AG04450 (cell line): ENCODE measurements at regions not wholly inside any gene's neighbourhood (a gene's known extent, or its start where the extent isn't known, plus 50 kb on each side); places are given as distances from the start of the nearest gene placed in this dataset.
"Not testable (repeated sequence)": the region's sequence is repeated elsewhere in the genome, so short reads cannot be mapped to it uniquely, and the experiment has no call there.

ENCODE experiments used
- CTCF ChIA-PET: fragments of 300-600, 350-600 bp; formaldehyde crosslinking; extraction: SDS; loops from one replicate; lab custom pipeline; 2022; ENCODE audit warnings: antibody characterized with exemption, inconsistent platforms; lab: Charles Lee
- POLR2A ChIA-PET: fragments of 350-600 bp; formaldehyde crosslinking; extraction: SDS; loops from one replicate; lab custom pipeline; 2021; ENCODE audit warnings: antibody characterized with exemption, inconsistent platforms; lab: Yijun Ruan, JAX
- DNase-seq: peaks from one replicate; pipeline ENCODE4 v3.0.0-alpha.2; 2011; ENCODE audit warnings: low read depth, low spot score
- H3K27ac ChIP-seq: one replicate; pipeline ENCODE4 v1.5.1; 2012; ENCODE audit warnings: low read depth, low read length, control low read depth
- H3K27me3 ChIP-seq: one replicate; pipeline ENCODE4 v1.6.0; 2012; ENCODE audit warnings: low read length; ENCODE audit not compliant: control insufficient read depth, insufficient read depth
- H3K4me3 ChIP-seq: 2 replicates; pipeline ENCODE4 v1.5.1; 2011; ENCODE audit warnings: mild to moderate bottlenecking, low read depth, low read length, control low read depth
- H3K9me3 ChIP-seq: 2 replicates; pipeline ENCODE4 v1.5.1; 2012; ENCODE audit warnings: low read length; ENCODE audit not compliant: control insufficient read depth, insufficient read depth
- CTCF ChIP-seq: IDR thresholded peaks from 2 replicates; pipeline ENCODE4 v1.5.1; 2011; ENCODE audit warnings: low read depth, low read length, control low read depth, inconsistent platforms

GRCh38 chr20:22826306-22827230 is 208.5 kb upstream of the SSTR4 start:
- POLR2A ChIA-PET, result no interaction called here
- CTCF ChIA-PET, result no interaction called here
- Histone ChIP-seq H3K9me3 (no peaks in the 10 kb centered on the region; the same call in 1 of the 2 replicates), H3K4me3 (no peak overlapping the region), H3K27me3 (no peaks in the 10 kb centered on the region), H3K27ac (no peak overlapping the region)
- no peak for TF ChIP-seq CTCF
- no peak for DNase-seq

- Histone ChIP-seq H3K27ac (no peak overlapping the region), H3K4me3 (no peak overlapping the region), H3K9me3 (no peaks in the 10 kb centered on the region), H3K27me3 (no peaks in the 10 kb centered on the region)
- no peak for DNase-seq
- POLR2A ChIA-PET, result no interaction called here
- TF ChIP-seq CTCF, result no peak
- CTCF ChIA-PET, result no interaction called here
Observed at GRCh38 chr20:22827916-22828315, 207.2 kb upstream of the SSTR4 start.

GRCh38 chr20:22829356-22829755 is 205.8 kb upstream of the SSTR4 start:
- CTCF ChIA-PET, result no interaction called here
- DNase-seq, result no peak
- H3K4me3 ChIP-seq, result no peak overlapping the region
- H3K9me3 ChIP-seq, result no peaks in the 10 kb centered on the region
- TF ChIP-seq CTCF, result no peak
- no peaks in the 10 kb centered on the region for H3K27me3 ChIP-seq
- POLR2A ChIA-PET, result no interaction called here
- H3K27ac ChIP-seq, result no peak overlapping the region

GRCh38 chr20:22830138-22830537 is 205.0 kb upstream of the SSTR4 start:
- Histone ChIP-seq H3K27ac (no peak overlapping the region), H3K4me3 (no peak overlapping the region), H3K9me3 (no peaks in the 10 kb centered on the region), H3K27me3 (no peaks in the 10 kb centered on the region)
- ChIA-PET POLR2A (no interaction called here), CTCF (no interaction called here)
- DNase-seq, result no peak
- no peak for TF ChIP-seq CTCF

- DNase-seq, POLR2A ChIA-PET, CTCF ChIA-PET, H3K27ac ChIP-seq, H3K27me3 ChIP-seq, H3K9me3 ChIP-seq, H3K4me3 ChIP-seq: not testable (repeated sequence)
Observed at GRCh38 chr20:22830715-22831114, 204.4 kb upstream of the SSTR4 start.
